Lower lobe of right lung (tissue), 2 donors: ENCODE measurements at regions not wholly inside any gene's neighbourhood (a gene's known extent, or its start where the extent isn't known, plus 50 kb on each side); places are given as distances from the start of the nearest gene placed in this dataset.

Experiments
- ATAC-seq, 2 donors: fragments of 200-7000 bp; cut with Tn5 transposase; one replicate each; pipeline ENCODE4 v1.9.1; 2020 to 2022; ENCODE audit warnings: mild to moderate bottlenecking in 2 of 2, moderate library complexity in 2 of 2
- DNase-seq: peaks from one replicate; pipeline ENCODE4 v3.0.0-alpha.2; 2020
- H3K27ac ChIP-seq: fragments of 200-600 bp; one replicate; pipeline ENCODE4 v1.8.0; 2022
- H3K27me3 ChIP-seq: fragments of 200-600 bp; one replicate; pipeline ENCODE4 v1.8.0; 2022; ENCODE audit warnings: low read depth
- H3K36me3 ChIP-seq: fragments of 200-600 bp; one replicate; pipeline ENCODE4 v1.8.0; 2022; ENCODE audit warnings: mild to moderate bottlenecking
- H3K4me1 ChIP-seq: fragments of 200-600 bp; one replicate; pipeline ENCODE4 v1.8.0; 2022
- H3K4me3 ChIP-seq: fragments of 200-600 bp; one replicate; pipeline ENCODE4 v1.8.0; 2022; ENCODE audit warnings: mild to moderate bottlenecking
- H3K9me3 ChIP-seq: fragments of 200-600 bp; one replicate; pipeline ENCODE4 v1.8.0; 2022
- CTCF ChIP-seq: fragments of 200-600 bp; IDR thresholded peaks from one replicate; pipeline ENCODE4 v1.8.0; 2022; ENCODE audit warnings: antibody characterized with exemption, mild to moderate bottlenecking
- intact Hi-C: fragments of 100-400 bp; cut with DNase I; formaldehyde crosslinking; loops from one replicate; pipeline ENCODE4 v1.11.0; 2022
- donor health status: DM: no; HTN: yes; CAD: no; lungs with severe emphysema.

DNA sequence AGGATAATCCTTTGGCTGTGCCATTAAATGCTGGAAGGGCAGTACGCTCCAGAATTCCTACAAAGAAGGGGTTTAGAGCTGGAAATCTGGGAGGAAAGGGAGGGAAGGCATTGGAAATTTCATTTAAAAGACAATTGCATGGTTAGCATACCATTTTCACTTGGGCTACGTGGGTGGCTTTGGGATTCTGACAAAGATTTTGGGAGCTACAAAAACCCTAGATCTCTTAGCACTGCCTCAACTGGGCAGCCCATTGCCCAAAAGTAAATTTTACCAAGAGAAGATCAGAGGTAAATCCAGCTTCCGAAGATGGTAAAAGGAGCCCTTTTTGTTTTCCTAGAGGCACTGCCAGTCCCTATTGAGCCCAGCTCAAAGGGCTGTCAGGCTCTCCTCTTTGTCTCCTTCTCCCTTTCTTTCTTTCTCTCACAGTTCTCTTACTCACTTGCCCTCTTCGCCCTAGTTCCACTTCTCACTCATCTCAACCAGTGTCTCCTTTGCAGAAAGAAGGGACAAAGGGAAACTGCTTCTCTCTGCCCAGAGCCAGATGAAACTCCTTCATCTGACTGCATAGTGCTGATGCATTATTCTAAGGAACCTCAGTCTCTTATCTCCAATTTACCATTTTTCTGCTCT, 125.4 kb upstream of the PLEKHA5 start:
- no peaks in the 10 kb centered on the region for H3K4me1 ChIP-seq
- H3K36me3 ChIP-seq = no peaks in the 10 kb centered on the region
- no peak for TF ChIP-seq CTCF
- H3K4me3 ChIP-seq = no peak overlapping the region
- no peaks in the 10 kb centered on the region for H3K9me3 ChIP-seq
- ATAC-seq (no peak), DNase-seq (no peak)
- H3K27ac ChIP-seq = no peak overlapping the region
- intact Hi-C loops = no loop called here
- H3K27me3 ChIP-seq = no peaks in the 10 kb centered on the region

DNA sequence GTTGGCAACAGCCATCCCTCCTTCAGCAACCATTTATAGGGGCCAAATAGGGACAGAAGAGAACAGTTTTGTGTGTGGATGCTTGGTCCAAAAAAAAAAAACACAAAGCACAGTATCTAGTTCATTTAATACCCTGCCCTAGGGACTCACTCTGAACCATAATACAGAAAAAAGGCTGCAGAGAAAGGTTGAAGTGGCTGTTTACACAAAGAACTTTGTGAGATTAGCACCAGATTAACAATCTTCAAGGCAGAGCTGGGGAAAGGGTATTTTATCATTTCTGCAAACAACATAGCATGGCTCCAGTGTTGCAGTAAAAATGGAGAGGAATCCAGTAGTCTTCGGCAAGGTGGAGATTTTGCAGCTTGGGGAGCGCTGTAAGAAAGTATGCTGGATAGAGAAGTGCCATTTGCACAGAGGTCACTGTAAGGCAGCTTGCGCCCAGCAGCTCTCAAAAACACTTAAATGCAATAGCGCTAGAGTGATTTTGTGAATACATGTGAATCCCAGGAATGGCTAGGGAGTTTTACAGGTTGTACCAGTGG, 124.2 kb upstream of the PLEKHA5 start:
- ATAC-seq = no peak
- no peak for TF ChIP-seq CTCF
- Histone ChIP-seq H3K27me3 (no peaks in the 10 kb centered on the region), H3K9me3 (no peaks in the 10 kb centered on the region), H3K36me3 (no peaks in the 10 kb centered on the region), H3K4me3 (no peak overlapping the region), H3K4me1 (no peaks in the 10 kb centered on the region), H3K27ac (no peak overlapping the region)
- no peak for DNase-seq
- intact Hi-C loops = no loop called here

- H3K4me3 ChIP-seq = no peak overlapping the region
- DNase-seq (no peak), ATAC-seq (no peak)
- intact Hi-C loops = no loop called here
- H3K4me1 ChIP-seq = no peaks in the 10 kb centered on the region
- no peak for TF ChIP-seq CTCF
- H3K27ac ChIP-seq = no peak overlapping the region
- H3K36me3 ChIP-seq = no peaks in the 10 kb centered on the region
- H3K9me3 ChIP-seq = no peaks in the 10 kb centered on the region
- no peaks in the 10 kb centered on the region for H3K27me3 ChIP-seq
Observed at GRCh38 chr12:19006626-19007137, 122.9 kb upstream of the PLEKHA5 start.

- Histone ChIP-seq H3K9me3 (no peaks in the 10 kb centered on the region), H3K27me3 (no peaks in the 10 kb centered on the region), H3K4me3 (no peak overlapping the region), H3K4me1 (no peaks in the 10 kb centered on the region), H3K27ac (no peak overlapping the region), H3K36me3 (no peaks in the 10 kb centered on the region)
- no peak for ATAC-seq
- DNase-seq = no peak
- no peak for TF ChIP-seq CTCF
- intact Hi-C loops = no loop called here
Observed at GRCh38 chr12:19008102-19008501, 121.4 kb upstream of the PLEKHA5 start.

- no peak for TF ChIP-seq CTCF
- DNase-seq = no peak
- no peak overlapping the region for H3K27ac ChIP-seq
- H3K9me3 ChIP-seq = no peaks in the 10 kb centered on the region
- no peaks in the 10 kb centered on the region for H3K4me1 ChIP-seq
- no peak overlapping the region for H3K4me3 ChIP-seq
- no peaks in the 10 kb centered on the region for H3K36me3 ChIP-seq
- no peaks in the 10 kb centered on the region for H3K27me3 ChIP-seq
- intact Hi-C loops = no loop called here
- no peak for ATAC-seq
Observed at GRCh38 chr12:19010087-19010486, 119.4 kb upstream of the PLEKHA5 start.
